Erythroblast (primary cell): ENCODE measurements at regions not wholly inside any gene's neighbourhood (a gene's known extent, or its start where the extent isn't known, plus 50 kb on each side); places are given as distances from the start of the nearest gene placed in this dataset.

ENCODE experiments used
- GATA1 ChIP-seq: IDR thresholded peaks from 2 replicates; pipeline ENCODE4 v1.6.1; 2011; ENCODE audit warnings: low read depth, mild to moderate bottlenecking, control low read depth, low read length, moderate library complexity
- POLR2A ChIP-seq: IDR thresholded peaks from 2 replicates; pipeline ENCODE4 v1.6.1; 2011; ENCODE audit warnings: mild to moderate bottlenecking, low read length

- TF ChIP-seq POLR2A = no peak
- no peak for TF ChIP-seq GATA1
Observed at GRCh38 chr1:69103705-69104385, 463.9 kb upstream of the LRRC7 start.
